HG03457 (cell line): ENCODE measurements at regions not wholly inside any gene's neighbourhood (a gene's known extent, or its start where the extent isn't known, plus 50 kb on each side); places are given as distances from the start of the nearest gene placed in this dataset.
"Not testable (repeated sequence)": the region's sequence is repeated elsewhere in the genome, so short reads cannot be mapped to it uniquely, and the experiment has no call there.

Experiments used
- ATAC-seq: cut with Tn5 transposase; IDR thresholded peaks from one replicate; pipeline ENCODE4 v1.9.1; 2021; ENCODE audit warnings: moderate number of reproducible peaks; ENCODE audit not compliant: unreplicated experiment

- not testable (repeated sequence) for ATAC-seq
These were observed 116.5 kb upstream of the SPATA31D4 start for GRCh38 chr9:81811688-81812087.

GRCh38 chr9:81814401-81814793 is 113.8 kb upstream of the SPATA31D4 start:
- no peak for ATAC-seq

- peak; percentile 85 for ATAC-seq
These were observed 113.3 kb upstream of the SPATA31D4 start for GRCh38 chr9:81814794-81815464.

- ATAC-seq = no peak
These were observed 112.4 kb upstream of the SPATA31D4 start for GRCh38 chr9:81815781-81816180.

- no peak for ATAC-seq
These were observed 109.1 kb upstream of the SPATA31D4 start for GRCh38 chr9:81819155-81819554.

GRCh38 chr9:81819859-81820546 is 108.2 kb upstream of the SPATA31D4 start:
- no peak for ATAC-seq

GRCh38 chr9:81822301-81822865 is 105.8 kb upstream of the SPATA31D4 start:
- no peak for ATAC-seq

- no peak for ATAC-seq
These were observed 105.3 kb upstream of the SPATA31D4 start for GRCh38 chr9:81822967-81823366.

- ATAC-seq = no peak
These were observed 104.3 kb upstream of the SPATA31D4 start for GRCh38 chr9:81823672-81824554.

GRCh38 chr9:81824802-81825730 is 103.2 kb upstream of the SPATA31D4 start:
- ATAC-seq = no peak

GRCh38 chr9:81825846-81826516 is 102.2 kb upstream of the SPATA31D4 start:
- no peak for ATAC-seq

- ATAC-seq = no peak
These were observed 101.7 kb upstream of the SPATA31D4 start for GRCh38 chr9:81826517-81826906.

GRCh38 chr9:81827616-81828296 is 100.5 kb upstream of the SPATA31D4 start:
- peak; percentile 80 for ATAC-seq

GRCh38 chr9:81829195-81829882 is 98.9 kb upstream of the SPATA31D4 start:
- ATAC-seq = no peak

- ATAC-seq = not testable (repeated sequence)
These were observed 97.8 kb upstream of the SPATA31D4 start for GRCh38 chr9:81830431-81830830.

GRCh38 chr9:81832571-81833285 is 95.5 kb upstream of the SPATA31D4 start:
- no peak for ATAC-seq

- no peak for ATAC-seq
These were observed 94.5 kb upstream of the SPATA31D4 start for GRCh38 chr9:81833563-81834345.
